Activated T-cell treated with anti-CD3 and anti-CD28 coated beads, Interleukin-2, amount 50 U/mL, for 72 hours (primary cell): ENCODE measurements at regions not wholly inside any gene's neighbourhood (a gene's known extent, or its start where the extent isn't known, plus 50 kb on each side); places are given as distances from the start of the nearest gene placed in this dataset.

ENCODE experiments used
- ATAC-seq, 2 donors: fragments of 150-1000 bp; cut with Tn5 transposase; replicated peaks in 1 of 2; 2 replicates each; pipeline ENCODE4 v1.10.0; 2021; ENCODE audit warnings: moderate library complexity in 2 of 2, mild to moderate bottlenecking in 1 of 2
- DNase-seq, 2 donors: peaks; one replicate each; pipeline ENCODE4 v3.0.0; 2021 to 2022; ENCODE audit warnings: mixed read lengths in 1 of 2
- H3K27ac Mint-ChIP-seq: one replicate; pipeline ENCODE4 v1.8.0; 2022; ENCODE audit warnings: mild to moderate bottlenecking, moderate library complexity, mixed read lengths
- H3K27me3 Mint-ChIP-seq: one replicate; pipeline ENCODE4 v1.8.0; 2022; ENCODE audit warnings: low read depth, mixed read lengths
- H3K36me3 Mint-ChIP-seq, 2 donors: one replicate each; pipeline ENCODE4 v1.8.0; 2022; ENCODE audit warnings: mixed read lengths in 2 of 2, mild to moderate bottlenecking in 1 of 2; ENCODE audit not compliant: insufficient read depth in 2 of 2
- H3K4me1 Mint-ChIP-seq: one replicate; pipeline ENCODE4 v1.8.0; 2022; ENCODE audit warnings: low read depth, mixed read lengths
- H3K4me3 Mint-ChIP-seq, 2 donors: one replicate each; pipeline ENCODE4 v1.8.0; 2022; ENCODE audit warnings: mild to moderate bottlenecking in 2 of 2, mixed read lengths in 2 of 2, moderate library complexity in 2 of 2
- H3K9me3 Mint-ChIP-seq, 2 donors: one replicate each; pipeline ENCODE4 v1.8.0; 2022; ENCODE audit warnings: mixed read lengths in 2 of 2

GRCh38 chr10:16360001-16360400 lies 76.8 kb upstream of the PTER start:
- H3K4me3 Mint-ChIP-seq = no peak overlapping the region
- H3K27me3 Mint-ChIP-seq = no peaks in the 10 kb centered on the region
- DNase-seq (no peak), ATAC-seq (no peak)
- peaks cover 0 to 4% of the 10 kb centered on the region in 2 donors for H3K9me3 Mint-ChIP-seq
- no peak overlapping the region for H3K27ac Mint-ChIP-seq
- H3K36me3 Mint-ChIP-seq = no peaks in the 10 kb centered on the region
- no peaks in the 10 kb centered on the region for H3K4me1 Mint-ChIP-seq

- Mint-ChIP-seq H3K27me3 (no peaks in the 10 kb centered on the region), H3K4me3 (no peak overlapping the region)
Observed at GRCh38 chr10:16360425-16360824, 76.4 kb upstream of the PTER start.

GRCh38 chr10:16361086-16361485 lies 75.7 kb upstream of the PTER start:
- Mint-ChIP-seq H3K4me1 (no peaks in the 10 kb centered on the region), H3K9me3 (peaks cover 0 to 4% of the 10 kb centered on the region in 2 donors), H3K27me3 (no peaks in the 10 kb centered on the region), H3K4me3 (no peak overlapping the region), H3K27ac (no peak overlapping the region), H3K36me3 (no peaks in the 10 kb centered on the region)
- ATAC-seq = no peak
- no peak for DNase-seq

More at GRCh38 chr10:16360425-16360824, 76.4 kb upstream of the PTER start:
- ATAC-seq (no peak), DNase-seq (no peak)
- H3K4me1 Mint-ChIP-seq = no peaks in the 10 kb centered on the region
- H3K9me3 Mint-ChIP-seq = peaks cover 0 to 4% of the 10 kb centered on the region in 2 donors
- H3K27ac Mint-ChIP-seq = no peak overlapping the region
- no peaks in the 10 kb centered on the region for H3K36me3 Mint-ChIP-seq

- Mint-ChIP-seq H3K27me3 (peaks cover 5% of the 10 kb centered on the region), H3K9me3 (peaks cover 0 to 4% of the 10 kb centered on the region in 2 donors), H3K4me1 (no peaks in the 10 kb centered on the region), H3K27ac (no peak overlapping the region), H3K36me3 (no peaks in the 10 kb centered on the region), H3K4me3 (no peak overlapping the region)
- DNase-seq = no peak
- no peak for ATAC-seq
Observed at GRCh38 chr10:16363741-16364140, 73.1 kb upstream of the PTER start.

- DNase-seq = no peak
- Mint-ChIP-seq H3K27me3 (peaks cover 5% of the 10 kb centered on the region), H3K4me1 (no peaks in the 10 kb centered on the region), H3K36me3 (no peaks in the 10 kb centered on the region), H3K9me3 (no peaks in the 10 kb centered on the region), H3K27ac (no peak overlapping the region), H3K4me3 (no peak overlapping the region)
- no peak for ATAC-seq
Observed at GRCh38 chr10:16367621-16368292, 69.1 kb upstream of the PTER start.

- no peak for ATAC-seq
Observed at GRCh38 chr10:16381083-16381482, 55.7 kb upstream of the PTER start.

GRCh38 chr10:16384021-16384420 lies 52.8 kb upstream of the PTER start:
- Mint-ChIP-seq H3K36me3 (no peaks in the 10 kb centered on the region), H3K27me3 (peaks cover 14% of the 10 kb centered on the region), H3K4me3 (no peak overlapping the region), H3K9me3 (no peaks in the 10 kb centered on the region), H3K4me1 (no peaks in the 10 kb centered on the region), H3K27ac (no peak overlapping the region)
- no peak for DNase-seq
- ATAC-seq = no peak

More at GRCh38 chr10:16381083-16381482, 55.7 kb upstream of the PTER start:
- no peak for DNase-seq
- Mint-ChIP-seq H3K27ac (no peak overlapping the region), H3K4me1 (no peaks in the 10 kb centered on the region), H3K4me3 (no peak overlapping the region), H3K9me3 (no peaks in the 10 kb centered on the region), H3K36me3 (no peaks in the 10 kb centered on the region), H3K27me3 (peaks cover 14% of the 10 kb centered on the region)

- H3K9me3 Mint-ChIP-seq = no peaks in the 10 kb centered on the region
- no peak overlapping the region for H3K27ac Mint-ChIP-seq
- no peak overlapping the region for H3K4me3 Mint-ChIP-seq
- no peaks in the 10 kb centered on the region for H3K36me3 Mint-ChIP-seq
- no peaks in the 10 kb centered on the region for H3K4me1 Mint-ChIP-seq
- ATAC-seq (no peak), DNase-seq (no peak)
- peaks cover 14% of the 10 kb centered on the region for H3K27me3 Mint-ChIP-seq
Observed at GRCh38 chr10:16386855-16387254, 50.0 kb upstream of the PTER start.
